ENCODE measurements at regions not wholly inside any gene's neighbourhood (a gene's known extent, or its start where the extent isn't known, plus 50 kb on each side); places are given as distances from the start of the nearest gene placed in this dataset.
A peak's percentile ranks its signal among the peaks of the same experiment; 100 is the strongest.

DNA sequence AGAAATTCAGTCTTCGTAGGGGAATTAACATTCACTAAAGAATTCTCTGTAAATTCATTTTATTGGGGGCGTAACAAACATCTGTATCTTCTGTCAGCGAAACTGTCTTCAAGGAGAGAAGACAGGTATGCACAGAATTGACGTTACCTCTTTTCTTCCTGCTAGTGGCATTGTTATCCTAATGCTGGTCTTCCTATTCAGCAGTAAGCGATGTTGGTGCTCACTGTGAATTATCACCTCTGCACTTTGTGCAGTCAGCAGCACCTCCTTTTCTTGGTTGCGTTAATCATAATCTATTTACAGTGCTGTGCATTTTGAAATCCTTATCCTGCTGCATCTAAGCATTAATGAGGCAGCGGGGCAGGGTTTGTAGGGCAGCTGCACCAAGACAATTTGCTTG is 362.3 kb downstream of the SLC4A3 start:
- Mint-ChIP-seq H3K36me3 (ENCODE audit: low read depth) (no peaks in the 10 kb centered on the region), H3K4me1 (peaks cover 11% of the 10 kb centered on the region), H3K27ac (ENCODE audit: unreplicated experiment) (no peak overlapping the region), H3K27me3 (ENCODE audit: low read depth) (no peaks in the 10 kb centered on the region), H3K9me3 (peaks cover 3% of the 10 kb centered on the region), H3K4me3 (no peak overlapping the region)
- DNase-seq (ENCODE audit: low read depth, low spot score) = no peak
- TF ChIP-seq, protein P1, sequence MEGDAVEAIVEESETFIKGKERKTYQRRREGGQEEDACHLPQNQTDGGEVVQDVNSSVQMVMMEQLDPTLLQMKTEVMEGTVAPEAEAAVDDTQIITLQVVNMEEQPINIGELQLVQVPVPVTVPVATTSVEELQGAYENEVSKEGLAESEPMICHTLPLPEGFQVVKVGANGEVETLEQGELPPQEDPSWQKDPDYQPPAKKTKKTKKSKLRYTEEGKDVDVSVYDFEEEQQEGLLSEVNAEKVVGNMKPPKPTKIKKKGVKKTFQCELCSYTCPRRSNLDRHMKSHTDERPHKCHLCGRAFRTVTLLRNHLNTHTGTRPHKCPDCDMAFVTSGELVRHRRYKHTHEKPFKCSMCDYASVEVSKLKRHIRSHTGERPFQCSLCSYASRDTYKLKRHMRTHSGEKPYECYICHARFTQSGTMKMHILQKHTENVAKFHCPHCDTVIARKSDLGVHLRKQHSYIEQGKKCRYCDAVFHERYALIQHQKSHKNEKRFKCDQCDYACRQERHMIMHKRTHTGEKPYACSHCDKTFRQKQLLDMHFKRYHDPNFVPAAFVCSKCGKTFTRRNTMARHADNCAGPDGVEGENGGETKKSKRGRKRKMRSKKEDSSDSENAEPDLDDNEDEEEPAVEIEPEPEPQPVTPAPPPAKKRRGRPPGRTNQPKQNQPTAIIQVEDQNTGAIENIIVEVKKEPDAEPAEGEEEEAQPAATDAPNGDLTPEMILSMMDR (conservative IDR thresholded peaks at IDR 0.05) = no peak

GRCh38 chr2:219991116-219991515 is 363.7 kb downstream of the SLC4A3 start:
- H3K36me3 Mint-ChIP-seq (ENCODE audit: low read depth) = no peaks in the 10 kb centered on the region
- H3K4me1 Mint-ChIP-seq = peaks cover 11% of the 10 kb centered on the region
- peaks cover 3% of the 10 kb centered on the region for H3K9me3 Mint-ChIP-seq
- no peak overlapping the region for H3K27ac Mint-ChIP-seq (ENCODE audit: unreplicated experiment)
- DNase-seq (ENCODE audit: low read depth, low spot score) = no peak
- H3K27me3 Mint-ChIP-seq (ENCODE audit: low read depth) = no peaks in the 10 kb centered on the region
- TF ChIP-seq, protein P1 (conservative IDR thresholded peaks at IDR 0.05) = no peak
- no peak overlapping the region for H3K4me3 Mint-ChIP-seq

DNA sequence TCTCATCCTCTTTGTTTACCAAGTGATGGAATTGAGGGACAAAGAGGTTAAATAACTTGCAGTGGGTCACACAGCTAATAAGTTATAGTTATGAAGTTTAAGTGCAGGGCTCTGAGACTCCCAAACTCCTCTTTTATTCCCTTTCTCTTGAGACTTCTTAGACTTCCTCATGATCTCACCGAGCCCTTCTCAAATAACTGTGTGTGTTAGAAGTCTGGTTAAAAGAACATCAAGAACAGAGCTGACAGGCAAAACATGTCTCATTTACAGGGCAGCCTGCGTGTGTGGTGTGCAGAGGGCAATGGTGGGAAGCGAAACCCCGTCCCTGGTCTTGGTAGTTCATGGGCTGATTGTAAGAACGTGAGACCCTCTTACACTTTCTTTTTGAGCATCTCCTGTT is 368.0 kb downstream of the SLC4A3 start:
- no peak for DNase-seq (ENCODE audit: low read depth, low spot score)

GRCh38 chr2:219995991-219996765 is 368.7 kb downstream of the SLC4A3 start:
- Mint-ChIP-seq H3K4me3 (no peak overlapping the region), H3K9me3 (peaks cover 1% of the 10 kb centered on the region), H3K27ac (ENCODE audit: unreplicated experiment) (no peak overlapping the region), H3K4me1 (no peaks in the 10 kb centered on the region), H3K36me3 (ENCODE audit: low read depth) (no peaks in the 10 kb centered on the region), H3K27me3 (ENCODE audit: low read depth) (no peaks in the 10 kb centered on the region)
- TF ChIP-seq, protein P1 (conservative IDR thresholded peaks at IDR 0.05) = no peak
- DNase-seq (ENCODE audit: low read depth, low spot score) = no peak

More for the DNA sequence above, 368.0 kb downstream of the SLC4A3 start:
- H3K27me3 Mint-ChIP-seq (ENCODE audit: low read depth) = no peaks in the 10 kb centered on the region
- no peaks in the 10 kb centered on the region for H3K36me3 Mint-ChIP-seq (ENCODE audit: low read depth)
- no peaks in the 10 kb centered on the region for H3K4me1 Mint-ChIP-seq
- no peak overlapping the region for H3K4me3 Mint-ChIP-seq
- no peak overlapping the region for H3K27ac Mint-ChIP-seq (ENCODE audit: unreplicated experiment)
- TF ChIP-seq, protein P1 (conservative IDR thresholded peaks at IDR 0.05) = no peak
- peaks cover 3% of the 10 kb centered on the region for H3K9me3 Mint-ChIP-seq

DNA sequence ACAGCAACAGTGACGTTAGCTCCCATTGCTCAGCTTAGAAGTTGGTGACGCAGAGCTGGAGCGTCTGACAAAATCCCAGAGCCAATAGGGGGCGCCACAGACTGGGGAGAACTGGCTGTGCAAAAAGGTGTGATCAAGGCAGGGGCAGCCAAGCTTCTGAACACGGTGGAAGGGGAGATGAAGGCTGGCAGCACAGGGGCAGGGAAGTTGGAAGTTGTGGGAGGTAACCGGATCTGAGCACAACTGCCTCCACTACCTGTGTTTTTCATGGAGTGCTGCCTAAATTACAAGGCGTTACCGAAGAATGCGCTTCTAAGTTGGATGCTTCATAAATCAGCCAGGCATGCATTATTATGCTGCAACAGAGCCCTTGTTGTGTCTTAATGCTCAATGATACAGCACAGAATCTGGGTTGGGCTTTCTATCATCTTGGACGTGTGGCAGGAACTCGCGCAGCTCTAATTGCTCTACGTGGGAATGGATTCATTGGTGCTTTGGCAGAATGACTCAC is 370.0 kb downstream of the SLC4A3 start:
- peak; percentile 52 for DNase-seq (ENCODE audit: low read depth, low spot score)
- Mint-ChIP-seq H3K4me1 (no peaks in the 10 kb centered on the region), H3K9me3 (no peaks in the 10 kb centered on the region), H3K36me3 (ENCODE audit: low read depth) (no peaks in the 10 kb centered on the region), H3K4me3 (no peak overlapping the region), H3K27ac (ENCODE audit: unreplicated experiment) (no peak overlapping the region), H3K27me3 (ENCODE audit: low read depth) (no peaks in the 10 kb centered on the region)
- TF ChIP-seq, protein P1 (conservative IDR thresholded peaks at IDR 0.05) = peak; percentile 55
